GM18867 (cell line): ENCODE measurements at regions not wholly inside any gene's neighbourhood (a gene's known extent, or its start where the extent isn't known, plus 50 kb on each side); places are given as distances from the start of the nearest gene placed in this dataset.
A peak's percentile ranks its signal among the peaks of the same experiment; 100 is the strongest.
"Not testable (repeated sequence)": the region's sequence is repeated elsewhere in the genome, so short reads cannot be mapped to it uniquely, and the experiment has no call there.

Experiments used
- ATAC-seq: cut with Tn5 transposase; IDR thresholded peaks from one replicate; pipeline ENCODE4 v1.9.1; 2021; ENCODE audit warnings: mild to moderate bottlenecking, moderate library complexity; ENCODE audit not compliant: unreplicated experiment

- ATAC-seq: no peak
Observed at GRCh38 chr6:126202707-126203106, 137.2 kb upstream of the CENPW start.

GRCh38 chr6:126204126-126204525, 135.8 kb upstream of the CENPW start:
- no peak for ATAC-seq

- ATAC-seq: no peak
Observed at GRCh38 chr6:126204598-126204997, 135.3 kb upstream of the CENPW start.

GRCh38 chr6:126206504-126207246, 133.2 kb upstream of the CENPW start:
- no peak for ATAC-seq

- no peak for ATAC-seq
Observed at GRCh38 chr6:126210398-126211075, 129.4 kb upstream of the CENPW start.

- no peak for ATAC-seq
Observed at GRCh38 chr6:126217497-126217896, 122.4 kb upstream of the CENPW start.

- not testable (repeated sequence) for ATAC-seq
Observed at GRCh38 chr6:126220901-126221300, 119.0 kb upstream of the CENPW start.

- ATAC-seq: no peak
Observed at GRCh38 chr6:126227833-126228702, 111.8 kb upstream of the CENPW start.

- no peak for ATAC-seq
Observed at GRCh38 chr6:126232671-126233070, 107.2 kb upstream of the CENPW start.

- no peak for ATAC-seq
Observed at GRCh38 chr6:126233192-126233591, 106.7 kb upstream of the CENPW start.

GRCh38 chr6:126235363-126235762, 104.6 kb upstream of the CENPW start:
- ATAC-seq: no peak

- no peak for ATAC-seq
Observed at GRCh38 chr6:126245077-126245476, 94.8 kb upstream of the CENPW start.

- ATAC-seq: peak; percentile 49
Observed at GRCh38 chr6:126252154-126252553, 87.8 kb upstream of the CENPW start.

GRCh38 chr6:126253431-126253830, 86.5 kb upstream of the CENPW start:
- ATAC-seq: no peak

GRCh38 chr6:126258150-126258549, 81.8 kb upstream of the CENPW start:
- no peak for ATAC-seq

GRCh38 chr6:126261792-126262421, 78.0 kb upstream of the CENPW start:
- no peak for ATAC-seq

GRCh38 chr6:126264265-126264664, 75.7 kb upstream of the CENPW start:
- no peak for ATAC-seq

GRCh38 chr6:126266664-126267063, 73.3 kb upstream of the CENPW start:
- no peak for ATAC-seq

GRCh38 chr6:126267626-126268025, 72.3 kb upstream of the CENPW start:
- ATAC-seq: peak; percentile 14

GRCh38 chr6:126268092-126268491, 71.8 kb upstream of the CENPW start:
- peak; percentile 80 for ATAC-seq

- no peak for ATAC-seq
Observed at GRCh38 chr6:126280287-126280686, 59.6 kb upstream of the CENPW start.
